ENCODE measurements at regions not wholly inside any gene's neighbourhood (a gene's known extent, or its start where the extent isn't known, plus 50 kb on each side); places are given as distances from the start of the nearest gene placed in this dataset.

DNA sequence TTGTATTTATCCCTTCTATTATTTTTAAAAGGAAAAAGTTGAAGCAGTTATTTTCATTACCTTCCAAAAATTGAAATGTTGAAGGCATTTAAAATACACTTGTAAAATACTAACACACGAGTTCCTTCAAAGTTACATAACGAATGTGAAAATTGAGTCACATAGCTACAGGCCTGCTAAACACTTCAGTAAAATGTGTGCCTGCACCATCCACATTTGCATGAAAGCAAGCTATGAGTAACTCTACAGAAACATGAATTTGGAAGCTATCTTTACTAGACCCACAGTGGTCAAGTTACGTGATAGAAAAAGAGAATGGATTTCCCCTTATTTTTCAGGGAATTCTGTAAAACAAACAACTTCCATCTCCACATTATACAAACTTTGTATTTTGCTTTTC is 1148.8 kb upstream of the PCDH7 start:
- TF ChIP-seq ZNF302 (tag by site-specific recombination; IDR thresholded peaks at IDR 0.05; ENCODE audit: low read depth) = no peak
- TF ChIP-seq, protein P1, sequence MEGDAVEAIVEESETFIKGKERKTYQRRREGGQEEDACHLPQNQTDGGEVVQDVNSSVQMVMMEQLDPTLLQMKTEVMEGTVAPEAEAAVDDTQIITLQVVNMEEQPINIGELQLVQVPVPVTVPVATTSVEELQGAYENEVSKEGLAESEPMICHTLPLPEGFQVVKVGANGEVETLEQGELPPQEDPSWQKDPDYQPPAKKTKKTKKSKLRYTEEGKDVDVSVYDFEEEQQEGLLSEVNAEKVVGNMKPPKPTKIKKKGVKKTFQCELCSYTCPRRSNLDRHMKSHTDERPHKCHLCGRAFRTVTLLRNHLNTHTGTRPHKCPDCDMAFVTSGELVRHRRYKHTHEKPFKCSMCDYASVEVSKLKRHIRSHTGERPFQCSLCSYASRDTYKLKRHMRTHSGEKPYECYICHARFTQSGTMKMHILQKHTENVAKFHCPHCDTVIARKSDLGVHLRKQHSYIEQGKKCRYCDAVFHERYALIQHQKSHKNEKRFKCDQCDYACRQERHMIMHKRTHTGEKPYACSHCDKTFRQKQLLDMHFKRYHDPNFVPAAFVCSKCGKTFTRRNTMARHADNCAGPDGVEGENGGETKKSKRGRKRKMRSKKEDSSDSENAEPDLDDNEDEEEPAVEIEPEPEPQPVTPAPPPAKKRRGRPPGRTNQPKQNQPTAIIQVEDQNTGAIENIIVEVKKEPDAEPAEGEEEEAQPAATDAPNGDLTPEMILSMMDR (tag by site-specific recombination; IDR thresholded peaks at IDR 0.05) = no peak
- no peak for TF ChIP-seq OSR2 (tag by site-specific recombination; IDR thresholded peaks at IDR 0.05)
- TF ChIP-seq ZNF138 (tag by site-specific recombination; IDR thresholded peaks at IDR 0.05; ENCODE audit: borderline replicate concordance) = no peak
